ENCODE measurements at regions not wholly inside any gene's neighbourhood (a gene's known extent, or its start where the extent isn't known, plus 50 kb on each side); places are given as distances from the start of the nearest gene placed in this dataset.
A peak's percentile ranks its signal among the peaks of the same experiment; 100 is the strongest.

- no peak for DNase-seq (ENCODE audit: low read depth)
- no peak overlapping the region for H3K4me3 ChIP-seq (ENCODE audit: control insufficient read depth, low read depth, low read length)
- TF ChIP-seq CTCF (conservative IDR thresholded peaks at IDR 0.05; ENCODE audit: control insufficient read depth, insufficient read depth, low read depth, low read length): no peak
Measured at GRCh38 chr4:22191565-22191964, 243.0 kb upstream of the KCNIP4 start.

GRCh38 chr4:22190855-22191254 is 242.3 kb upstream of the KCNIP4 start:
- TF ChIP-seq CTCF (conservative IDR thresholded peaks at IDR 0.05; ENCODE audit: control insufficient read depth, insufficient read depth, low read depth, low read length): no peak
- DNase-seq (ENCODE audit: low read depth): peak; percentile 93
- no peak overlapping the region for H3K4me3 ChIP-seq (ENCODE audit: control insufficient read depth, low read depth, low read length)

GRCh38 chr4:22187203-22187820 is 238.7 kb upstream of the KCNIP4 start:
- TF ChIP-seq CTCF (conservative IDR thresholded peaks at IDR 0.05; ENCODE audit: control insufficient read depth, insufficient read depth, low read depth, low read length): no peak
- H3K4me3 ChIP-seq (ENCODE audit: control insufficient read depth, low read depth, low read length): no peak overlapping the region
- DNase-seq (ENCODE audit: low read depth): peak; percentile 38

GRCh38 chr4:22181736-22182135 is 233.2 kb upstream of the KCNIP4 start:
- no peak overlapping the region for H3K4me3 ChIP-seq (ENCODE audit: control insufficient read depth, low read depth, low read length)
- TF ChIP-seq CTCF (conservative IDR thresholded peaks at IDR 0.05; ENCODE audit: control insufficient read depth, insufficient read depth, low read depth, low read length): no peak

GRCh38 chr4:22179124-22179874 is 230.7 kb upstream of the KCNIP4 start:
- no peak overlapping the region for H3K4me3 ChIP-seq (ENCODE audit: control insufficient read depth, low read depth, low read length)
- DNase-seq (ENCODE audit: low read depth): peak; percentile 97
- no peak for TF ChIP-seq CTCF (conservative IDR thresholded peaks at IDR 0.05; ENCODE audit: control insufficient read depth, insufficient read depth, low read depth, low read length)

More at GRCh38 chr4:22181736-22182135, 233.2 kb upstream of the KCNIP4 start:
- no peak for DNase-seq (ENCODE audit: low read depth)

- no peak overlapping the region for H3K4me3 ChIP-seq (ENCODE audit: control insufficient read depth, low read depth, low read length)
- no peak for TF ChIP-seq CTCF (conservative IDR thresholded peaks at IDR 0.05; ENCODE audit: control insufficient read depth, insufficient read depth, low read depth, low read length)
- no peak for DNase-seq (ENCODE audit: low read depth)
Measured at GRCh38 chr4:22174640-22175039, 226.1 kb upstream of the KCNIP4 start.
